GM18498 (cell line): ENCODE measurements at regions not wholly inside any gene's neighbourhood (a gene's known extent, or its start where the extent isn't known, plus 50 kb on each side); places are given as distances from the start of the nearest gene placed in this dataset.
"Not testable (repeated sequence)": the region's sequence is repeated elsewhere in the genome, so short reads cannot be mapped to it uniquely, and the experiment has no call there.

ENCODE experiments used
- ATAC-seq: cut with Tn5 transposase; IDR thresholded peaks from one replicate; pipeline ENCODE4 v1.9.1; 2021; ENCODE audit warnings: mild to moderate bottlenecking, moderate library complexity; ENCODE audit not compliant: unreplicated experiment

- ATAC-seq, result no peak
Observed at GRCh38 chr15:81779181-81779580, 266.6 kb downstream of the MEX3B start.

DNA sequence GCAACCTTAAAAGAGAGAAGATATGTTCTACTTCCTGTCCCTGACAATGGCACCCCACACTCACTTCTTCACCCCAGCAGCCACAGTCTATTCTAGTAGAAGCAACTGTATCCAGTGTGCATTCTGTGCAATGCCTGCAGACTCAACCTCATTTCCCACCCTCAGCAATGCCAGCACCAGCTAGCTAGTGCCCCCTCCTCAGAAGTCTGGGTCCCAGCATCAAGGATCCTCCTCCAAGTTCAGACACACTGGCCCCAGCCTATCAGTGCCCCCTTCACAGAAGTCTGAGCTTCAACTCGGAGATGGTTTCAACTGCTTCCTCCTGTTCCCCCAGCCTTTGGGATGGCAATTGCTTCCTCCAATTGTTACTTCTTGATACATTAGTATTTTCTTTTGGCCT is 268.3 kb downstream of the MEX3B start:
- no peak for ATAC-seq

DNA sequence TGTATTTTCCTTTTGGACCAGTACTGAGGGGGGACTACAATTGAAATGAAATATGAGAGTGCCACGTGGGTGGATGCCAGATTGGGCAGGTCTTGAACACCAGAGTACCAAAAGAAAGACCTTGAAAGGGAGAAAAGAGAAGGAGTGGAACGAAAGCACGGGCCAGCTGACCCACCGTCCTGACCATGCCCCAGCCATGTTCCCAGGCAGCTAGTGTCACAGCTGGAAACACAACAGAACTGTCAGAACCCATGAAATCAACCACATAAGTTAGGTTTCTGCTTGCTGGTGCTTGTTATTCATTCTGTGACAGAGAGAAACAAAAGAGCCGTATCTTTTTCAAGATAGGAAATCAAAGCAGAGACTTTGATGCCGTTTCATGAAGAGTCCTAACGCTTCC is 268.8 kb downstream of the MEX3B start:
- no peak for ATAC-seq

GRCh38 chr15:81775779-81776178 is 270.0 kb downstream of the MEX3B start:
- not testable (repeated sequence) for ATAC-seq

DNA sequence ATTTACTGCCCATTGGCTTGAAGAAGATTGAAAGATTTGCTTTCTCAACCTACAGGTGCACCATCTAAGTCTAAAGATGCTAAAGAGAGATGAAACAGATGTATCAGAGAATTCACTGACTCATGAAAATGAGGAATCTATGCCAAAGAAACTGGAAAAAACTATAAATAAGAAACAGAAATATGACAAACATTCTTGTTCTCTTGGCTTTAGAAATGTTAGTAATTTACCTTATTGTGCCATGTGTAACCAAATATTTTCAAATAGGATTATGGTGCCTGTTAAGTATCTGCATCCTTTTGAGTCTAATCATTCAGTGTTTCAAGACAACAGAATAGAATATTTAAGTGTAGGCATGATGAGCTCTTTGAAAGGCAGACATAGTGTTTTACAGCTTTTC is 271.5 kb downstream of the MEX3B start:
- no peak for ATAC-seq

- no peak for ATAC-seq
Observed at GRCh38 chr15:81768773-81769172, 277.0 kb downstream of the MEX3B start.

- ATAC-seq, result no peak
Observed at GRCh38 chr15:81766829-81767475, 278.9 kb downstream of the MEX3B start.

DNA sequence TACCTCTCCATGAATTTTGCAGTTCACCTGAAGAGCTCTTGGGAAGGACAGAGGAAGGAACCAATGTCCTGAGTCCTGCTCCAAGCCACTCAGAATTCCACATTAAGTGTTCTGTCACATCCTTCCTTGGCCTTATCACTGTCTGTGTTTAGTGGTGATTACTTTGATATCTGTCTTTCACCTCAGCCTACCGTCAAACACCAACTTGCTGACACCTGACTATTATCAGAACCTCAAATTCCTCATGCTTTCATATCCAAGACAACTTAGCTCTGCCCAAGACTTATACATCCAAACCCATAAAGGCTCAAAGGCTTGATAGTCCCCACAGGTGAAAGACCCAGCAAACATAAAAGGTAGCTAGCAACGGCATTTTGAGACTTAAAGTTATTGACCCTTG is 280.0 kb downstream of the MEX3B start:
- ATAC-seq, result no peak

DNA sequence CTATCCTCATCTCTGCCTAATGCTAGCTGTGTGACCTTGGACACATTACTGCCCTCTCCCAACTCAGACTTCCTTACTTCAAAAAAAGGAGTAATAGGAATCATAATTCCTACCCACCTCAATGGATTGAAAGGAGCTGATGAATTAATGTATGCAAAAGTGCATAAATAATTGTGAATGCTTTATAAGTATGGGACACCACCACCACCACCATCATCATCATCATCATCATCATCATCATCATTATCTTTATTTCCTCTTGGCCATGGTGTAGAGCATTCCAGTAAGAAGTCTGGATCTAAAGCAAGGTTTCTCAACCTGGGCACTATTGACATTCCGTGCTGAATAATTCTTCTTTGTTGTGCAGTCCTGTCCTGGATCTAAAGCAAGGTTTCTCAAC is 282.5 kb downstream of the MEX3B start:
- ATAC-seq, result no peak

GRCh38 chr15:81760686-81761085 is 285.1 kb downstream of the MEX3B start:
- ATAC-seq, result no peak

GRCh38 chr15:81758818-81759284 is 287.0 kb downstream of the MEX3B start:
- ATAC-seq, result no peak

GRCh38 chr15:81755626-81756025 is 290.2 kb downstream of the MEX3B start:
- no peak for ATAC-seq

GRCh38 chr15:81754078-81754477 is 291.7 kb downstream of the MEX3B start:
- no peak for ATAC-seq

- ATAC-seq, result no peak
Observed at GRCh38 chr15:81752974-81753373, 292.8 kb downstream of the MEX3B start.

GRCh38 chr15:81752546-81752942 is 293.3 kb downstream of the MEX3B start:
- no peak for ATAC-seq

DNA sequence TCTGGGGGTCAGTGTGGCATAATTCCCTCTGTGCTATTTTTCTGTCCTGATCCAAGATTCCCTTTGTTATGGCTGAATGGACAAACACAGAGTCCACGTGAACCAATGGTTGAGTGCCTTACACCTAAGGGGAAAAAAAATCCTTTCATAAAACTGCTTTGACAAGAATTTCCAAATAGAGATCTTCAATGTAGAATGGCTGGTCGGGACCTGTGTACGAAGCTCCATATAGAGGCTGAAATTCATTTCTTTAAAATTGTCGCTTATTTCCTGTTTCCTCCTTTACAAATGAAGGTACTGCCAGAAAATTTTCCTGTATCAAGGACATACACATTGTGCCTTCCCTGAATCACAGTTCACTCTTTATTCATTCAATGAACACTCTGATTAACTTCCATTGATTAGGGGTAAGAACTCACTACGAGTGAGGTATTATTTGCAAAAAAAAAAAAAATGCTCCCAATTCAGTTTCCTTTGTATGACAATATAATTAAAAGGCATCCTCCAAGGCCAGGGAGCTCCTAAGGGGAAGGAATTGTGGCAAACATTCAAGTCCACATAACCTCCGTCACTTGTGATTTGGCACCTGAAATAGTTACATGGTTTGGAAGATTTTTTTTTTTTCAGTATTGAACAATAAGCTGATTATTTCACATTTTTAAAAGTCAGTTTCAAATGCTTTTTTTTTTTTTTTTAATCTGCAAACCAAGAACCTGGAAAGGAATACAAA is 293.8 kb downstream of the MEX3B start:
- ATAC-seq, result no peak

DNA sequence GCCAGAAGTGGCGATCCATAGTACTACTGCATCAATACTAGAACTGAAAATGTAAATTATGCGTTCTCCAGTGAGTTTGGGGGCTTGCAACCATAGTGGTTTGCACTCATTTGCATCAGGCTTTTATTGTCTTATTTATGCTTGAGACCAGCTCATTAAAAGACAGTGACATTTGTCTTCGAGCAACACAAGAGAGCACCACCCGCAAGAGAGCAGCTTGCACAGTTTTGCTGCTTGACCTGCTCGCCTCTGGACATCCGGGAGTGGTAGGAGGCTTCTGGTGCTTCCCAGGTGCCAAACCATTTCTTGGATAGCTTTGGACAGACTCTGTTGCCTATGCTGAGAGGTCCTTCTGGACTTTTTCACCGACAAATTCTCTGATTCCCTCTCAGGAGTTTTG is 294.6 kb downstream of the MEX3B start:
- no peak for ATAC-seq

GRCh38 chr15:81749716-81750375 is 296.0 kb downstream of the MEX3B start:
- ATAC-seq, result no peak

GRCh38 chr15:81747482-81747881 is 298.3 kb downstream of the MEX3B start:
- ATAC-seq, result no peak

- no peak for ATAC-seq
Observed at GRCh38 chr15:81747026-81747425, 298.8 kb downstream of the MEX3B start.

GRCh38 chr15:81744364-81744763 is 301.5 kb downstream of the MEX3B start:
- no peak for ATAC-seq

GRCh38 chr15:81740416-81740815 is 305.4 kb downstream of the MEX3B start:
- no peak for ATAC-seq
